OCI-M1 (cell line): ENCODE measurements at regions not wholly inside any gene's neighbourhood (a gene's known extent, or its start where the extent isn't known, plus 50 kb on each side); places are given as distances from the start of the nearest gene placed in this dataset.
"Not testable (repeated sequence)": the region's sequence is repeated elsewhere in the genome, so short reads cannot be mapped to it uniquely, and the experiment has no call there.

Source experiments
- DNase-seq: peaks from one replicate; lab custom pipeline; 2025; lab: John Stamatoyannopoulos, UW

DNA sequence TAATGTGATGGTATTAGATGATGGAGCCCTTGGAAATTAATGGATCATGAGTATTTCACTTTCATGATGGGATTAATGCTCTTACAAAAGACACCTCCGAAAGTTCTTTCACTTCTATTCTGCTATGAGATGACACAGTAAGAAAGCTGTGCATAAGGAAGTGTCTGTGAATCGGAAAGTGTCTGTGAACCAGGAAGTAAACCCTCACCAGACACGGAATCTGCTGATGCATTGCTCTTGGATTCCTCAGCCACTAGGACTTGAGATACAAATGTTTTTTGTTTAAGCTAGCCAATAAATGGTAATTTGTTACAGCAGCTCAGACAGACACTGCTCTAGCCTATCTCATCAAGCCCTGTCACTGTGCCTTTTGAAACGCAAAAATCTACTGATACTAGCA is 440.4 kb upstream of the PRR20A start:
- DNase-seq = peak; percentile 84

DNA sequence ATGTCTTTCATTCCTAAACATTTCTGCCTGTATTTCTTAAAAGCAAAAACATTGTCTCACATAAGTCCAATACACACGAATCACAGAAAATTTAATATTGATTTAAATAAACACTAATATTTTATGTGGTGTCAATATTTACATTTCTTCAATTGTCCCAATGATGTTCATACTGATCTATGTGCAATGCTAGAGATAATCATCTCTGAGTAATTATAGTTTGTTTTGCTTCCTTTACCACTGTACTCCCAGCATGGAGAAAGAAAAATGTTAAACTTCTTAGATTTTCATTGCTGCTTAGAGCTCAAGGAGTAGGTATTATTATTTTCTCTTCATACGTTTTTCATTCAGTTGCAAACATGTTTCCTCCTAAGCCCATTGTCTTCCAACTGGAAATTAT is 434.2 kb upstream of the PRR20A start:
- no peak for DNase-seq

DNA sequence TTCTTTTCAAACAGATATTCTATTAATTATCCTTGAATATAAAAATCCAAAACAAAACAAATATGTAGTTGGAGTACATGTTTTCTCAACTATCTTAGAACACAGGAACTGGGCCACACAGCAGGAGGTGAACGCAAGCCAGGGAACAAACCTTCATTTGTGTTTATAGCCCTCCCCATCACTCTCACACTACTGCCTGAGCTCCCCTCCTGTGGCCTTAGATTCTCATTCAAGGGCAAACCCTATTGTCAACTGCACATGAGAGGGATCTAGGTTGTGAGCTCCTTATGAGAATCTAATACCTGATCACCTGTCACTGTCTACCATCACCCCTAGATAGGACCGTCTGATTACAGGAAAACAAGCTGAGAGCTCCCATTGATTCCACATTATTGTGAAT is 427.1 kb upstream of the PRR20A start:
- DNase-seq = no peak

DNA sequence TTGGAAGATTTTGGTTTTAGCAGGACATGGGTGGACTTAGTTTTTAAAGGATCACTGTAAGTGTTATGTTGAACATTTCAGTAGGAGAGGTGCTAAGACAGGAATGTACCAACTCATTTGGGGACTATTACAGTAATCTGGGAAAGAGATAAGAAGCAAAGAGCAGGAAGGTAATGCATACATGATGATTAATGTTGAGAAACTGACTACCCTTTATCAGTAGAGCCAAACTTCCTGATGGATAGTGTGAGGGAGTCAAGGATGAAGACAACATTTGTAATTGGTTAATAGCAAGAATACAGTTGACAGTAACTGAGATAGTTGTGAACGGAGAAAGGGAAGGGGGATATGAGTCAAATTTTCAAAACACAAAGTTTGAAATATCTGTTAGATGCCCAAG is 421.9 kb upstream of the PRR20A start:
- no peak for DNase-seq

DNA sequence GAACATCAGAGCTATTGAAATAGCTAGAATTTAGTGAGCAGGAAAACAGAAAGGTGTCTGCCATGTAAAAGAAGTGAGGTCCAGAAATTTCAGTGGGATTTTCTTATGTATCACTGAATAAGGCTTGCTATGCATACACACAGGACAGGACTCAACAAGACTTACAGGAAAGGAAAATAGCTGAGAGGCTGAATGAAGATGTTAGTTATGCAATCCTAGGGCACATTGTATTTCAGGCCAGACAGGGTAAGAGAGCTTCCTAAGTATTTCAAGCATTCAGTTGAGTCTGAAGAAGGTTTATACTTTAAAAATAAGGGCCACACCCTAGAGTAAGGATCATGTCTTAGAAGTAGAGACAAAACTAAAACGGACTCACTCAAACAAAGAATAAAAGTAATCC is 419.9 kb upstream of the PRR20A start:
- no peak for DNase-seq

DNA sequence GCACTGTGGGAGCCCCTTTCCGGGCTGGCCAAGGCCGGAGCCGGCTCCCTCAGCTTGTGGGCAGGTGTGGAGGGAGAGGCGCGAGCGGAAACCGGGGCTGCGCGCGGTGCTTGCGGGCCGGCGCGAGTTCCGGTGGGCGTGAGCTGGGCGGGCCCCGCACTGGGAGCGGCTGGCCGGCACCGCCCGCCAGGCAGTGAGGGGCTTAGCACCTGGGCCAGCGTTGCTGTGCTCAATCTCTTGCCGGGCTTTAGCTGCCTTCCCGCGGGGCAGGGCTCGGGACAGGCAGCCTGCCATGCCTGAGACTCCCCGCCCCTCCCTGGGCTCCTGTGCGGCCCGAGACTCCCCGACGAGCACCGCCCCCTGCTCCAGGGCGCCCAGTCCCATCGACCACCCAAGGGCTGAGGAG is 405.2 kb upstream of the PRR20A start:
- no peak for DNase-seq

DNA sequence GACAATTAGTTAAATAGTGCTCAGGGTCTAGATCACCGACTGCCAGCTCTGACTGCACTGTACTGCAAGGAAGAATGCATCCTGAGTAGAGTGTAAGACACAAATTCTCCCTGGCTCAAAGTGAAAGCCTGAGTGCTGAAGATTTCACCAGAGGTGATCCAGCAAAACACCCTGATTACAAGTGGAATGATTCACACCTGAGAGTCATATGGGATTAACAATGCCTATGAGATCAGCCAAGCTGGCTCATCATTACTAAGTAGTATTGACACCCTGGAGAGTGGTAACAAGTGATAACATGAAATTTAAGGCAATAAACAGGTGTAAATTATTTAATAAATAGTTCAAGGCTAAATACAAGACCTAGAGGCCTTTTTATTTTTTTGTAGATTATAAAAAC is 403.8 kb upstream of the PRR20A start:
- no peak for DNase-seq

DNA sequence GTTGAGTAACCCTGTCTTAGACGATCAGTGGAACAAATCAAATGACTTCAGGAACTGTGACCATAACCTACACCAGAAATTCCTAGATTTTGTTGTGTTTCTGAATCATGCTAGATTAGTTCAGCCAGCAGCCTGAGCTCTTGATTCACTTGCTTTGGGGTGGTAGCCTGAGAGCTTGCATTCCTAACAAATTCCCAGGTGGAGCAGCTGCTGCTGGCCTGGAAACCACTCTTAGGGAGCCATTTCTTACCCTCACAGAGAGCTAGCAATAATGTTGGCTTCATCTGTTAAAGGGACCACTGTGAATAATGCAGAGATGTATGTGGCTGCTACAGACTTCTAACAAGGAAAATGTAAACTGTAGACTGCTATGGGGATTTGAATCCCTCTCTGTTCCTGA is 388.1 kb upstream of the PRR20A start:
- DNase-seq = no peak

DNA sequence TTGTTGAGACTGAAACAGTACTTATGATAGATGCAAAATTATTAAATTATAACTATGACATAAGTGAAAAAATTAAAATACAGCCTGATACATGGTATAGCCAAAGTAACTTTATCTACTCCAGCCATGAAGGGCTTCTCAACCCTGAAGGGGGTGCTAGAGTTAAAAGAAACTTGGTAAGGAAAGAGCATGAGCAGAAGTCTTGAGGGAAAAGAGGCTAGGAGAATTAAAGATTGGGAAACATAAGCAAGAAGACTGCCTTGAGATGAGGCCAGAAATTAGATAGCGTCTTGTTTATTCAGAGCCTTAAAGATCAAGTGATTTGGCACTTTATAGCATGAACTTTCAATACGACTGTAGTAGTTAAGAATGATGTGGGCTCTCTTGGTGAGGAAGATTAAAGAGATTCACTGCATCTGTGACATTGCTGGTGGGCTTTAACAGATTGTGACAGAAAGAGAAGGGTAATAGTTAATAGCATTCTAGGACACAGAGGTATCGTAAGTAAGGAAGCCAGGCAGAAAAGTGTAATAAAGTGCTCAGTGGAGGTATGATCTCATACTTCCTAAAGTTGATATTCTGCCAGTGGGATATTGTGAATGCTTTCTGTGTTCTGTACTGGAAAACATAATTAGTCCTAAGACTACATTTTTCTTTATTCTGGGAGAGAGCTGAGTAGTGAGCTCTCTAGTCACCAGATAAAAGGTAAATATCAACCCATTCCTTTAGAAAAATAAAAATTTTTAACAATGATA is 385.4 kb upstream of the PRR20A start:
- DNase-seq = peak; percentile 23

DNA sequence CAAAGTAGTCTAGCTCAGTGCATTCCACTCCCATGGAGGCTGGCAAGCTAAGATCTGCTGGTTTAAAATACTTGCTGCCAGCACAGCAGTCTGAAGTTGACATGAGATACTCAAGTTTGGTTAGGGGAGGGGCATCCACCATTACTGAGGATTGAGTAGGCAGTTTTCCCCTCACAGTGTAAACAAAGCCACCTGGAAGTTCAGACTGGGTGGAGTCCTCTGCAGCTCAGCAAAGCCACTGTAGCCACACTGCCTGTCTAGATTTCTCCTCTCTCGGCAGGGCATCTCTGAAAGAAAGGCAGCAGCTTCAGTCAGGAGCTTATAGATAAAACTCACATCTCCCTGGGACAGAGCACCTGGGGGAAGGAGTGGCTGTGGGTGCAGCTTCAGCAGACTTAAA is 377.4 kb upstream of the PRR20A start:
- not testable (repeated sequence) for DNase-seq

DNA sequence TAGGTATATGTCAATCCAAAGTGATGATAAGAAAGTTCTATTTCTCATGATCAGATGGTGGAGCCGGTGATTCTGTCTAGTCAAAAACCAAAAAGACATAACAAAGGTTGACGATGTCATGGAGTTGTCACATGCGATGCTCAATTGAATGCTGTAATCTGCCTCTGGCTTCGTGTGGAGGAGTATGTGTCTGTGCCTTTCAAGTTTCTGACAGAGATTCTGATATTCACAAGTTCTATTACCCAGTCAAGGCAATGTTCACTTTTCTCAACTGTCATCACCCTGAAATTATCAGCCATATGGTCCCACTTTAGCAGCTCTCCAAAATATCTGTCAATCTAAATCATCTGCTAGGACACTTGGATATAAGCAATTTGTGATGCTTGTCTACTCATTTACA is 367.6 kb upstream of the PRR20A start:
- DNase-seq = no peak

DNA sequence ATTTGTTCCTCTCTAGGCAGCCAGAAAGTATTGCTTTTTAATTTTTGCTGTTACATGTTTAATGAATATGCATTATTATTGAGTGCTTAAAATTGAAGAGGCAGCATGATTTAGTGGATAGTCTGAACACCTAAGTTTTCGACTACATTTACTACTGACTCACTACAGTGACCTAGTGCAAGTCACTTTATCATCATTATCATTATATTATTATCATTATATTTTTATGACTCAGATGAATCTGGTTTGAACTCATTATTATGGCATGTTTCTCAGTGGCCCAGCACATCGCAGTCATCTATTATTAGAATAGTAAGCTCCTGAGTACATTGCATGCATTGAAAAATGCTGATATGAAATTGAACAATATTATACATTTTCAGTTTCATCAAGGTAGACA is 351.2 kb upstream of the PRR20A start:
- no peak for DNase-seq

DNA sequence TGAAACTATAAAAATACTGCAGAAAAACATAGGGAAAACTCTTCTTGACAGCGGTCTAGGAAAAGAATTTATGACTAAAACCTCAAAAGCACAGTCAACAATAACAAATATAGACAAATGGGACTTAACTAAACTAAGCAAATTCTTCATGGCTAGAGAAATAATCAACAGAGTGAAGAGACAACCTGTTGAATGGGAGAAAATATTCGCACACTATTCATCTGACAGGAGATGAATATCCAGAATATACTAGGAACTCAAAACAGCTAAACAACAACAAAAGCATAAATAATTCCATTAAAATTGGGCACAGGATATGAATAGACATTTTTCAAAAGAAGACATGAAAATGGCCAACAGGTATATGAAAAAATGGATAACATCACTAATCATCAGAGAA is 303.6 kb upstream of the PRR20A start:
- DNase-seq = no peak

DNA sequence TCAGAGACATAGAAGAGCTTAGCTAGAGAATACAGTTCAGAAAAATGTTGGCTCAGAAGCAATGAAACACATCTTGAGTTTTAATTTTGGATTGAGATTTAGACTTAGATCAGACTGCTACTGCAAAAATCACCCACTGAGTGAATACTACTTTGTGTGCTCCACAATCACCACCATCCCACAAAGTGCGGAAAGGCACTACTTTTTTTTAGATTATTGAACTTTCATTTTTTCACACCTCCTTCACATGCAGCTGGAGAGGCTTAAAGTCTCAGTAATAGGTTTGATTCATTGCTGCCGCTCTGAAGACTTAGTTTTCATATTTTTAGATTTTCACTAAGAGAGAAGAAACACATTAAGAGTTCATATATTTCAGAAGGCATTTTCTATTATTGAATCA is 289.9 kb upstream of the PRR20A start:
- no peak for DNase-seq

DNA sequence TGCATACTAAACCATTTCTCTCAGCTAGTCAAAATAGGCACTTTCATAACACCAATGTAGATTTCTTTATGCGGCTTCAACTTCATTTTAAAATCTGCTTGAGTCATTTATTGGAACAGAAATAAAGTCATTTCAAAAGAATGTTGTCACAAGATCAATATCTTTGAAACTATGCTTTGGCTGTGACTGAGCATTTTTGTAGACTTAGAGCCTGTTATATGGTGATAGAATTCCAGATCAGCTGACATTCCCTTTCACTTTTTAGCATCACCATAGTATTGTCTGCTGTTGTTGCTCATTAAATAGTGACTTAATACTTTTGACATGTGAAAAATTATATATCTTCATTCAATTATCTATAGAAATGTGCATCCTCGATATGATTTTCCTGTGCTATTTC is 279.2 kb upstream of the PRR20A start:
- DNase-seq = peak; percentile 5

DNA sequence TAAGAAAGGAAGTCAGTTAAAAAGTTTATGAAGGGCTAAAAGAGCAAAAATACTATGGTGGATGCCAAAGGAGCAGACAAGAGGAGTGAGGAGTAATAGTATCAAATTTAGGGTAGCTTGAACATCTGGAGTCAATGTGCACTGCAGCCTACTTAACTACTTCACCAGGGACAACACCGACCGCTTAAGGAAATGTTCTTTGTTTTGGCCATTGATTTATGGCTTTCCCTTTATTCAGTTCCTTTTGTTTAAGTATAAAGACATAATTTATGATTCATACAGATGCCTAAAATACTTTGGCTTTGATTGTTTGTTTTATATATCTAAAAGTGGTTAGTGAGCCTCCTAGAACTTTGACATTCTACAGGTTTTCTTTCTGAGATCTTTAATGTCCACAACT is 276.3 kb upstream of the PRR20A start:
- DNase-seq = no peak

DNA sequence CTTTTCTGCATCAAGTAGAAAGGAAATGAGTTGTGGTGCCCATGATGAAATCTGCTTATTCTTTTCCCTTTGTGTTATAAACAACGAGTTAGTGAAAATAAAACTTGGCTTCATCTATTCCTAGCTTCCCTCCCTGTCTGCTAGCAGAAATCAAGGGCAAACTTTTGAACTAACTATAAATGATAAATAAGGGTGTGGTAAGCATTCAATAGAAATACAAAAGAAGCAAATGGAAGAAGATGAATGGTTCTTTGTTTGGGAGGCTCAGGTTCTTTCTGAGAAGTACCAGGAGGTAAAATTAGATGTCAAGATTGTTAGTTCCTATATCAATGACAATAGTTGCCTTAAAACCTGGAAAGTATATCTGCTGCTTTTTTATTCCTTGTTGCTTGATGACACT is 275.3 kb upstream of the PRR20A start:
- DNase-seq = no peak

DNA sequence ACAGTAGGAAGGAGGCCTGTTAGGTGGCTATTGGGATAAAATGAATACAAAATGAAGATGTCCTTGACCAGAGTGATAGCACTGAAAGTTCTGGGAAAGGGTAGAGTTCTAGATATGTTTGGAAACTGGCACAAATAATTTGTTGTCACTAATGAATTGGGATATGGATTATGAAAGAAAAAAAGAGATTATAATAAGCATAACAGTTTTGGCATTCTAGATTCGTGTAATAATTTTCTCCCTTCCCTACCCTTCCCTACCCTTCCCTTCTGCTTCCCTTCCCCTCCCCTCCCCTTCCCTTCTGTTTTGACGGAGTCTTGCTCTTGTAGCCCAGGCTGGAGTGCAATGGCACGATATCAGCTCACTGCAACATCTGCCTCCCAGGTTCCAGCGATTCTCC is 271.0 kb upstream of the PRR20A start:
- DNase-seq = no peak

DNA sequence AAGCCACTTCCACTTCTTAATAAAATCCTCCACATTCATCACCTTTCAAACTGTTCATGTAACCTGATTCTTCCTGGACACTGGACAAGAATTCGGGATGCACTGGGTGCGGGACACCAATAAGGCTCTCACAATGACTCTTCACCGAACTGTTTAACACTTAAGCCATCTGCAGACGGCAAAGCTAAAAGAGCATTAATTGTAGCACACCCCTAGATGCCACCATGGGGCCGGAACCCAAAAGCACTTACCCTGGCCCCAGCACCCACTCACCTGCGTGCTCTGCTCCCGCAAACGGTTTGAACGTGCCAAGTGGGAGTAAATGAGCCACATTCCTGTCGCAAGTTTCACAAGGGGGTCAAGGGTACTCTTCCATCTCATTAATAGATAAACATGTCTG is 254.3 kb upstream of the PRR20A start:
- no peak for DNase-seq

DNA sequence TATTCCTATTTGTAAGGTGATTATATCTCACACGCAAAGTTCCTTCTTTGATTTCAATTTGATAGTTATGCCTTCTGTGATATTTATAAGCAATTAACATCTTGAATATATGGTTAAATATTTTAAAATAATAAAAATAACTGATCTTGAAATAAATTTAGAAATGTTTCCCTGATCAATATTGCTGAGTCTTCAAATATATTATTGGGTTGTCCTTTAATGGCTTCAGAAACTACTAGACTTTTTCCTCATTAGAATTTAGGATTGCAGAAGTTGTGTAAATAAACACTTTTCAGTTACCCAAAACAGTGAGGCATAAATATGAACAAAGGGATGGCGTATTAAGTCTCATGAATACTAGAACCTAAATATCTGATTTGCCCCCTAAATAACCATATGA is 252.3 kb upstream of the PRR20A start:
- DNase-seq = no peak

DNA sequence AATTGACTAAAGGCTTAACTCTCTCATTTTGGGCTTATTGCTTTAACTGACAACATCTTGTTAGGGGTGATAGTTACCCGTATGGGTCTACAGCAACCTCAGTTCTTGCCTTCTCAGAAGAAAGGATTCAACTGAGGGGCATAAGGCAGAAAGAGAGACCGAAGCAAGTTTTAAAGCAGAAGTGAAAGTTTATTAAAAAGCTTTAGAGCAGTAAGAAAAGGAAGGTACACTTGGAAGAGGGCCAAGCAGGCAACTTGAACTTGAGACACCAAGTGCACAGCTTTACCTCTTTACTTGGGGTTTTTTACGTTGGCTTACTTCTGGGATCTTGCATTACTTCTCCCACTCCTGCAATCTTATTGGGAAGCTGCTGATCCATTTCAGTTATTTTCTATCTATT is 246.9 kb upstream of the PRR20A start:
- DNase-seq = peak; percentile 11

DNA sequence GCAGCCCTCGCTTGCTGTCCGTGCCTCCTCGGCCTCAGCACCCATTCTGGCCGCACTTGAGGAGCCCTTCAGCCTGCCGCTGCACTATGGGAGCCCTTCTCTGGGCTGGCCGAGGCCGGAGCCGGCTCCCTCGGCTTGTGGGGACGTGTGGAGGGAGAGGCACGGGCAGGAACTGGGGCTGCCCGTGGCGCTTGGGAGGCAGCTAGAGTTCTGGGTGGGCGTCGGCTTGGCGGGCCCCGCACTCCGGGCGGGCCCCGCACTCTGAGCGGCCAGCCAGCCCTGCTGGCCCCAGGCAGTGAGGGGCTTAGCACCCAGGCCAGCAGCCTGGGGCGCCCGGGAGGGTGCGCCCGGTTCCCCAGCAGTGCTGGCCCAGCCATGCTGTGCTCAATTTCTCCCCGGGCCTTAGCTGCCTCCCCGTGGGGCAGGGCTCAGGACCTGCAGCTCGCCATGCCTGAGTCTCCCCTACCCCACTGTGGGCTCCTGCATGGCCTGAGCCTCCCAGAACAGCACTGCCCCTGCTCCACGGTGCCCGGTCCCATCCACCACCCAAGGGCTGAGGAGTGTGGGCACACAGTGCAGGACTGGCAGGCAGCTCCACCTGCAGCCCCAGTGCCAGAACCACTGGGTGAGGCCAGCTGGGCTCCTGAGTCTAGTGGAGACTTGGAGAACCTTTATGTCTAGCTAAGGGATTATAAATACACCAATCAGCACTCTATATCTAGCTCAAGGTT is 240.0 kb upstream of the PRR20A start:
- no peak for DNase-seq

DNA sequence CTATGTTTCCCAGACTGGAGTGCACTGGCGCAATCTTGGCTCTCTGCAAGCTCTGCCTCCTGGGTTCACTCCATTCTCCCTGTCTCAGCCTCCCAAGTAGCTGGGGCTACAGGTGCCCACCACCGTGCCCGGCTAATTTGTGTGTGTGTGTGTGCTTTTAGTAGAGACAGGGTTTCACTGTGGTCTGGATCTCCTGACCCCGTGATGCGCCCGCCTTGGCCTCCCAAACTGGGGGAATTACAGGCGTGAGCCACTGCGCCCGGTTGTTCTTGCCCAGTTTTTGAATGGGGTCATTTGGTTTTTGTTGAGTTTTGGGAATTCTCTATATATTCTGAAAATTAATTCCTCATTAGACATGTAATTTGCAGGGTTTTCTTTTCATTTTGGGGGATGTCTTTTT is 238.4 kb upstream of the PRR20A start:
- no peak for DNase-seq

DNA sequence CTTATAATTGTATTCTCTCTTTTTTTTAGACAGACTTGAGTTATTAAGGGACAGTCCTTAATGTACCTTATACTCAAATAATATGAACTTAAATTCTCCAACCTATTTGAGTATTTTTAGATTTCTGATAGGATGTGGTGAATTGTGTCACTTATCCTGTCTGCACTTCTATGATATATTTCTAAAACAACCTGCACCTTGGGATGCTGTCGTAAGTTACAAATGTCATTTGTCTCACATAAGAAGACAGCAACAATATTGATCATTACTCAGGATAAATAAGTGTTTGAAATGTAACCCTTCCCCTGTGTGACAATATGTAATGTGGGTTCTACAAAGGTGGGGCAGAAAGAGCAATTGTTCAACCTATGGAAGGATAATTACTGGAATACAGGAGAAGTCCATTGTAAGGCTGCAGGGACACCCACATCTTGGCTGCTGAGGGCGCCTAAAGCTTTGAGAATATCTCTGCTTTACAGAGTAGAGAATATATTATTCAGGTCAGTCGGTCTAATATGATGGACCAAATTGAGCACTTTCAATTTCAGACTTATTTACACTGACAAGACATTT is 236.9 kb upstream of the PRR20A start:
- DNase-seq = no peak
